Embryonic facial prominence (tissue), 1 donor: ENCODE measurements at regions not wholly inside any gene's neighbourhood (a gene's known extent, or its start where the extent isn't known, plus 50 kb on each side); places are given as distances from the start of the nearest gene placed in this dataset.
"Not testable (repeated sequence)": the region's sequence is repeated elsewhere in the genome, so short reads cannot be mapped to it uniquely, and the experiment has no call there.

Source experiments
- DNase-seq: peaks from one replicate; pipeline ENCODE4 v3.0.0-alpha.2; 2016; ENCODE audit errors: extremely low spot score

DNA sequence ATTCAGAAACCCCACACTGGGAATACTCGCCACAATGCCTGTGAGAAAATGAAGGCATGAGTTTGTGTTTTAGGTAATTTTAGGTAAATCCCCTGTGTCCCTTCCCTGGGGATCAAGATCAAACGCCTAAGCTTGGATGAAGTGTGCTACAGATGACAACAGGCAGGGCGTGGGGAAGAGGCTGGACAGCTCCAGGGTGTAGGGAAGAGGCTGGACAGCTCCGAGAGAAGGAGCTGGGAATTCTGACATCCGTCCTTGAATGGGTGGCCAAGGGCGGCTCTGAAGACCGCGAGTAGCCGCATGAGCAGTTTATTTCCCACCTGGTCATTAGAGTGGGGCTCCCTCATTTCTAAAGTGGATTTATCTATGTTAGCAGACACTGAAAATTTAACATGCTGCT, 109.7 kb downstream of the RAMP3 start:
- DNase-seq, result no peak

DNA sequence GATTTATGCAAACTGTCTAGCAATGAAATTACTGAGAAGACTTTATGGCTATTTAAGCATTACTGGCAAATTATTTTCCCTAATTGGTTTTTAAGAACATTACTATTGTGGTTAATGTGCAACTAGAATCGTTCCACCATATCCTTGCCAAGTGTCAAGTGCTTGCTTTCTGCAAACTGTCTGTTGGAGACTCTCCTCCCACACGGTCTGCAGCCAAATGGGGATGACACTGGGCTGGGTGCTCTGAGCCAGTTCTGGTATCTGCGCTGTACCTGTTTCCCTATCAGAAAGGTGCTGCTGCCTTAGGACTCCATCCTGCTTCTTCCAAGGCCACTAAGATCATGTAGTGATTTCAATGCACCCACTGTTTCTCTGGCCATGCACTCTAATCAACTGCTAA, 110.4 kb downstream of the RAMP3 start:
- no peak for DNase-seq

DNA sequence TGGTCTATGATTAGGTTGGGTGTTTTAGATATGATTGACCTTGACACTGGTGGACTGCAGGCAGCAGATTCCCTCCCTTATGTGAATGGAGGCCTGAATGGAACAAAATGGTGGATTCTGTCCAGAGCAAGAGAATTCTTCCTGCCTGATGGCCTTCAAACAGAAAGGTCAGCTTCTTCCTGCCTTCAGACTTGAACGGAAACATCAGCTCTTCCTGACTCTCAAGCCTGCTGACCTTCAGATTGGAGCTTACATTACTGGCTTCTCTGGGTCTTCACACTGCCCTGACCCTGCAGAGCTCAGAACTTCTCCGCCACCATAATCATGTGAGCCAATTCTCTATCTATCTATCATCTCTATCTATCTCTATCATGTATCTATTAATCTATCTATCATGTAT, 111.6 kb downstream of the RAMP3 start:
- no peak for DNase-seq

DNA sequence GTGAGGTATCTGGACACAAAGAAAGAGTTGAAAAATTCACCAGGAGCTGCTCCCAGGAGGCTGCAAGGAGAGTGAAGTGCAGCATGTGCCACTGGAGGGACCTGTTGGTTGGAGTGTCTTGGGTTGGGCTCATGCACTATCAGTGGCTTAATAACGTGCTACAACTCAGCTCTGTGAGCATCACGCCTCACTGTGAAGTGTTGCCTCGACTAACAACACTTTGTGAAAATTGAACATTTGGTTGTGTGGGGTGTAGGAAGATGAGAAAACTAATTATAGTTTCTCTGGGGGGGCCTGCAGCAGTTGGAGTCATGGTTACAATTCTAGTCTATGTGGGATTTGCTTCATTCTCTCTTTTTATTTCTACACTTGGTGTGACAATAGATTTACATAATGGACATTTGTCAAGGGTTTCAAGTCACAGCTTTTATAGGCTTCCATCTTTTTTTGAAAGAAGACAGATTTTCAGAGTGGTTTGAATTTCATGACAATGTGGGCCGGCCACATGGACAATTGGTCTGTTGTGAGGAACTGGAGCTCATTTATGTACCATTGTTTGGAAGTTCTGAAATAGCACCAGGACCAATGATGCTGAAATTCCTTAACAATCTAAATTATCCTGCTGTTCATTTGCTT, 121.3 kb downstream of the RAMP3 start:
- no peak for DNase-seq

DNA sequence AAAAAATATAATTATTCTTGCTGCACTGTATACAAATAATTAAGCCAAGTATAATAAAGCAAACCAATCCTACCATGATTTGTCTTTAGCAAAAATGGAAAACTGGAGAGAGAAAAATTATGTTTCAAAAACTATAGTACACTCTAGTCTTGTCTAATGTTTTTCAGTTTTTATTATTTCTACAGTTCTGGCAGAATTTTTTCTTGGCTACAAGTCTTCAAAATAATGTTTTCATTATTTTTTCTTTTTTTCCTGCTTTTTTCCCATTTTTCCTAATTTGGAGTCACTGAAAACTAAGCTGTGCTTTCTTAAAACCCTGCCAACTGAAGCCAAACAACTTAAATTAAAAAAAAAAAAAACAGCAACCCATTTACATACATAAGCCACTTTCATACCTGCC, 132.0 kb downstream of the RAMP3 start:
- DNase-seq, result not testable (repeated sequence)

DNA sequence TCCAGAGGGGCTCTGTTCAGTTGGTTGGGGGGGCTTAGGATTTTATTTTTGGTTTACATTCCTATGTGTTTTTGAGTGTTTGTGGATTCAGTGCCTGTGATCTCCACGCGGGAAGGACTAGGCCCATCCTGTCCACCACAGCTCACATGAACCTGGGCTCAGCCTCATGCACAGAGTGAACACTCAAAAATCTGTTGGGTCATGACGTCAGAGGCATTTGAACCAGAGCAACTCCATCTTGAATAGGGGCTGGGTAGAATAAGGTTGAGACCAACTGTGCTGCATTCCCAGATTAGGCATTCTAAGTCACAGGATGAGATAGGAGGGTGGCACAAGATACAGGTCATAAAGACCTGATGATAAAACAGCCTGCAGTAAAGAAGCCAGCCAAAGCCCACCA, 133.3 kb downstream of the RAMP3 start:
- no peak for DNase-seq

DNA sequence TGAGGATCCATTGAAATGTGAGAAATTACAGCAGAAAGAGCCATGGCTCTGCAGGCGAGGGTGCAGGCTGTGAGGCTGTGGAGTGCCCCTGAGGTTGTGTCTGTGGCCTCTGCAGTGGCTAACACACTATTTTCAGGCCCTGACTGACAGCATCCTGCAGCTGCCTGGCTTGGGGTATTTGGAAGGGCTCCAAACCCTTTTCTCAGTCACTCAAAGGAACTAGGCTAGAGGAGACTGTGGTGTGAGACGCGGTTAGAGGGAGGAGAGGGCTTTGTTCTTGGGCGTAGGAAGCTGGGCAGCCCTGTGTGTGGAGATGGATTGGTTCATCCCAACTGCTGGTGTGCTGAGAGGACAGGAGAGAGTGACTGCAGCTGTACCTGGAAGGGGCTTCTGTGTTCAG, 134.9 kb downstream of the RAMP3 start:
- DNase-seq, result no peak

DNA sequence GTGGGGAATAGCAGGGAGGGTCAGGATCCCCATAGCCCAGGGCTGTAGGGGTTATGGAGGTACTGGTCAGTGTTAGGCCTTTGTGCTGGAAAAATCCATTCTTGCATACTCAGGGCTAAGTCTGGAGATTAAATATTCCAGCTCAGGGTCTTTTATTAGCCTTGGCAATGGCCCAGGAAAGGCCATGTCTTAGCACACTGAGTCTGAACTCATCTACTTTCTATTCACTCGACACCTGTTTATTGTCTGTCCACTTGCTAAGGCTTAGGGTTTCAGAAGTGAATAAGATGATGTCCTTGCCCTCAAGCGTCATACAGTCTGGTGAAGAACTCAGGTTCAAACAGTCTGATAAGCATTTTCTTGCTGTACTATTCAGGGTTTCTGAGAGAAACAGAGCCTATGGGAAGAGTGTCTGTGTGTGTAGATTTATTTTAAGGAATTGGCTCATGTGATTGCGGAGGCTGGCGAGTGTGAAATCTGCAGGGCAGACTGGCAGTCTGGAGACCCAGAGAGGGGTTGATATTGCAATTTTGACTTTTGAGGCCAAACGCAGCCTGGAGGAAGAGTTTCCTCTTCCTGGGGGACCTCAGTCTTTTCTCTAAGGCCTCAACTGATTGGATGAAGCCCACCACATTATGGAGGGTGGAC, 135.8 kb downstream of the RAMP3 start:
- no peak for DNase-seq

DNA sequence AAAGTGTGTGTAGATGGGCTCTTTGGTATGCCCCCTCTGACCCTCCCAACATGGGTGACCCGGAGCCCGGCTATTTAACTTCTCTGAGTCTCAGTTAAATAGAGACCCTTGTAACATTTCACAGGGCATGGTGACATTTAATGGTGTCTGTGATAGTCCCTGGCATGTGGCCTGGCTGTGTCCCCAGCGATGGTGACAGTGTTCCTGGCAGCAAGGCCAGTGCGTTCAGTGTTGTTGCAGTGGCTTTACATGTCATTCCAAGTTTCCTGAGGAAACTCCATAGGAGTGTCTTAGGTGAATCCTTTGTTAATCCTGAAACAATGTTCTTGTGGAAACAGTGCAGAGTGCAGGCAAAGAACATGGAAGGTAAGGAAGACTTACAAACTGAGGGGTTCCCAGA, 137.0 kb downstream of the RAMP3 start:
- DNase-seq, result no peak

DNA sequence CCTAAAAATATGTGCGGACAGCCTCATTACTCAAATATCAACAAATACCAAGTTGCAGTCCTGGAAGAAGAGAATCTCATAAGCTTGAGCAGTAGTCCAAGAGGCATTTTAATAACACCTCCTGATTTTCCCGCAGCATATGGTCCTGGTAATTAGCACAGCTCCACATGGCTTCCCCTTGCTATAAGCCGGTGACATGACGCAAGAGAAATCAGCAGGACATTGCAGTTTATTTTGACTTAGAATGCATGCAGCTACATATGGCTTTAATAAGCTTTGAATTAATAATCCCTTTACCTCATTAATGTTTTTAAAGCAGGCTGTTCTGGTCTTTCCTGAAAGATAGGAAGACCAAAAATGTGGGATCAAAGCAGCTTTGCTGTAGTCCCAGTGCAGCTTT, 137.6 kb downstream of the RAMP3 start:
- no peak for DNase-seq

DNA sequence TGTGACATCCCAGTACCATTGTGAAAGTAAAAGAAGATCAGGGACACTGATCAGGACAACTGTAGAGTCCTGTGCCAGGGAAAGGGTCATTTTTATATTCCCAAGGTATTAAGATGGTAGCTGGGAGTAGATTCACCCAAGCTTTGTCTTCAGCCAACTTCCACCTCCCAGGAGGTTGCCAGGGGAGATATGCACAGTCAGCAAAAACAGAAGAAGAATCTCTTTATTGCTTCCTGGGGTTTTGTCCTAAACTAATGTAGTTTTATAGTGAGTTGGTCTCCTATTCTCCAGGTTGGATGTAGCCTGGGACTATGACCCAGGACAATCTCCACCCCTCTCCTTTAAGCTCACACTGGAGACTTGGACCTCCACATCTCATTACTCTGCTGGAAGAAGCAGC, 139.2 kb downstream of the RAMP3 start:
- DNase-seq, result no peak

DNA sequence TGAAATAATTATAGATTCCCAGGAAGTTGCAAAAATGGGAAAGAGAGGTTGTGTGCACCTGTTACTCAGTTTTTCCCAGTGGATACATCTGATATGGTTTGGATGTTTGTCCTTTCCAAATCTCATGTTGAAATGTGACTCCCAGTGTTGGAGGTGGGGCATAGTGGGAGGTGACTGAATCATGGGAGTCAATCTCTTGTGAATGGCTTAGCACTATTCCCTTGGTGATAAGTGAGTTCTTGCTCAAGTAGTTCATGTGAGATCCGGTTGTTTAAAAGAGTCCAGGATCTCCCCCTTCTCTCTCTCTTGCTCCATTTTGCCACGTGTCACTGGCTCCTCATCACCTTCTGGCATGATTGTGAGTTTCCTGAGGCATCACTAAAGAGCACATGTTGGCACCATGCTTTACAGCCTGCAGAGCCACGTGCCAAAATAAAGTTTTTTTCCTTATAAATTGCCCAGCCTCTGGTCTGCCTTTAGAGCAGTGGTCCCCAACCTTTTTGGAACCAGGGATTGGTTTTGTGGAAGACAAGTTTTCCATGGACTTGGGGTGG, 149.2 kb downstream of the RAMP3 start:
- DNase-seq, result no peak

DNA sequence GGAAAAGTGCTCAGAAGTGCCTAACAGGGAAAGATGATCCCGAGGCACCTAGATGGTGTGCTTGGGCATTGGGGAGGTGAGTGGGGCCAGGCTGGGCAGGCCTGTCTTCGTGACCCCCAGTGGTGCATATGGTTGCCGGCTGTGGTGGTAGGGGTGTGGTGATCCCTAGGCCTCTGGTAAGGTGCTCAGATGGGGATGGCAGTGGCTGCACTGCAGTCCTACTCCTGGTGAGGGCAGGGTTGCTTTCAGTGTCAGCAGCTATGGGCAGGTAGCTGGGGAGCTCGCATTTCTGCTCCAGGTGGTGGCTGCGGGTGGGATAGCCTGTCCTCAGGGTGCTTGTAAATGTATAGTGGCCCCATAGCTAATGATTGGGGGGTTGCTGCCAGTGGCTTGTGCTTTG, 154.0 kb downstream of the RAMP3 start:
- DNase-seq, result no peak

DNA sequence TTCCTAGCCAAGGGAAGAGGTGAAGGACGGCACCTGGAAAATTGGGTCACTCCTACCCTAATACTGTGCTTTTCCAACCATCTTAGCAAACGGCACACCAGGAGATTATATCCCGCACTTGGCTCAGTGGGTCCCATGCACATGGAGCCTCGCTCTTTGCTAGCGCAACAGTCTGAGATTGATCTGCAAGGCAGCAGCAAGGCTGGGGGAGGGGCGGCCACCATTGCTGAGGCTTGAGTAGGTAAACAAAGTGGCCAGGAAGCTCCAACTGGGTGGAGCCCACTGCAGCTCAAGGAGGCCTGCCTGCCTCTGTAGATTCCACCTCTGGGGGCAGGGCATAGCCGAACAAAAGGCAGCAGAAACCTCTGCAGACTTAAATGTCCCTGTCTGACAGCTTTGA, 157.9 kb downstream of the RAMP3 start:
- not testable (repeated sequence) for DNase-seq

DNA sequence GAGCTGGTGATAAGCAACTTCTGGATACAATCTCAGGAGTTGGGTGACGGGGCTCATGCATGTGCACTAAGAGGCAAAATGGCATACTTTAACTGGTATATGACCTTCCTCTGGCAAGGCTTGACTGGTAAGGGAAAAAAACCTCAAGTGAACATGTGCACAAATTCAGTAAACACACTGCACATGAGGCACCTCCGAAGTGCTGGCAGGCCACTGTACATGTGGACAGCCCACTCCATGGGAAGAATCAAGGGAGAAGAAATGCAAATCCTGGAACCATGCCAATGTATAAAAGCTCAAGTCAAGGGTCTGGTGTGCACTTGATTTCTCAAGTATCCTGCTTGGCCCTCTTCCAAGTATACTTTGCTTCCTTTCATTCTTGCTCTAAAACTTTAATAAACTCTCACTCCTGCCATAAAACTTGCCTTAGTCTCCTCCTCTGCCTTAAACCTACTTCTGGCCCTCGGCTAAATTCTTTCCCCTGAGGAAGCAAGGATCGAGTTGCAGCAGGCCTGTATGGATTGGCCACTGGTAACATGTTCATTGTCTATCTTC, 167.2 kb downstream of the RAMP3 start:
- DNase-seq, result no peak

DNA sequence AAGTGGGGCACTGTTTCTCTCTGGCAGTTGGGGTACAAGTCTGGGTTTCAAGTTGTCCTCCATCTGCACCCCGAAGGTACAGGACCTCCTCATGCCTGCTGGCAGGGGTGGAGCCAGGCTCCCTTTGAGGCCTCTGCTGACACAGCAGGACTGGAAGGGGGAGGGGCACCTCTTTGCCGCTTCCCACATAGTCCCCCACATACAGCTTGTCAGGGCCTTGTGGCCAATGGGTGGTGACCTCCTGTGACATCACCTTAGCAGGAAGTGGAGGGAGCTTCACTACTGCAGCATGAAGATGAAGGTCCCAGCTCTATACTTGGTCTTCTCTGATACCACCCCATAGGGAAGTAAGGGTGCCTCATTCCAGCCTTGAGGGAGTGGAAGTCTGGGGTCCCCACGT, 167.8 kb downstream of the RAMP3 start:
- no peak for DNase-seq

DNA sequence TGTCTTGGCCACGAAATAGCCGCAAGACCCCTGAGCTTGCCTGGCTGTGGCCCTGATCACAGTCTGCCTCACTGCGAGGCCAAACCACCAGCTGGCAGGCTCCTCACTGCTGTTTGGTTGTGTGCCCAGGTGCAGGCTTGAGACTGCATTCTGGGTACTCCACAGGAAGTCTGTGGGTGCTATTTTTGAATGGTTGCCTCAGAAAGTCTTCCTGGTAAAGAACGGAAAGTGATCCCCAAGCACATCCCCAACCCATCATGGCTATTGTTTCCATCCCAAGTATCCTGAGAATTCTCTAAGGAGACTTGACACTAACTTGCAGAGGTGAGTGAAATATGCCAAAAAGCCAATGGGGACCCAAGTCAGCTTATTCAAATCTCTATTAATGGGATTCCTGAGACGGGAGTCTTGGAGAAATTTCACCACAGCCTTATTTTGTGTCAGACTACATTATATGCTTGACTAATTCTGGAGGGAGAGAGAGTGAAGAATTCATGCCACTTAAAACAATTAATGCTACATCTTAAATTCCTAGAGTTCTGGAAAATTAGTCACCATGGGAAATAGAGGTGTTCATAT, 170.9 kb downstream of the RAMP3 start:
- DNase-seq, result no peak

DNA sequence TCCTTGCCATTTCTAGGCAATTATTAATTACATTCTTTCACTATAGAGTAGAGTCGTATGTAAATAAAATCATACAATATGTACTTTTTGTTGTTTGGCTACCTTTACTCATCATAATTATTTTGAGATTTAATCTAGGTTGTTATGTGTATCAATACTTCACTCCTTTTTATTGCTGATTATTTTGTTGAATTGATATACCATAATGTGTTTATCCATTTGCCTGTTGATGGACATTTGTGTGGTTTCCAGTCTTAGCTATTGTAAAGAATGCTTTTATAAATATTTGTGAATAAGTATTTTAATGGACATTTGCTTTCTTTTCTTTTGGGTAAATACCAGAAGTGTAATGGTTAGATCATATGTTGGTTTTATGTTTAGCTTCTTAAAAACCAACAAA, 174.0 kb downstream of the RAMP3 start:
- DNase-seq, result no peak

DNA sequence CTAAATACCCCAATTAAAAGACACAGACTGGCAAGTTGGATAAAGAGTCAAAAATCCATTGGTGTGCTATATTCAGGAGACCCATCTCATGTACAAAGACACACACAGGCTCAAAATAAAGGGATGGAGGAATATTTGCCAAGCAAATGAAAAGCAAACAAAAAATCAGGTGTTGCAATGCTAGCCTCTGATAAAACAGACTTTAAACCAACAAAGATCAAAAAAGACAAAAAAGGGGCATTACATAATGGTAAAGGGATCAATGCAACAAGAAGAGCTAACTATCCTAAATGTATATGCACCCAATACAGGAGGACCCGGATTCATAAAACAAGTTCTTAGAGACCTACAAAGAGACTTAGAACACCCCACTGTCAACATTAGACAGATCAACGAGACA, 177.4 kb downstream of the RAMP3 start:
- not testable (repeated sequence) for DNase-seq

DNA sequence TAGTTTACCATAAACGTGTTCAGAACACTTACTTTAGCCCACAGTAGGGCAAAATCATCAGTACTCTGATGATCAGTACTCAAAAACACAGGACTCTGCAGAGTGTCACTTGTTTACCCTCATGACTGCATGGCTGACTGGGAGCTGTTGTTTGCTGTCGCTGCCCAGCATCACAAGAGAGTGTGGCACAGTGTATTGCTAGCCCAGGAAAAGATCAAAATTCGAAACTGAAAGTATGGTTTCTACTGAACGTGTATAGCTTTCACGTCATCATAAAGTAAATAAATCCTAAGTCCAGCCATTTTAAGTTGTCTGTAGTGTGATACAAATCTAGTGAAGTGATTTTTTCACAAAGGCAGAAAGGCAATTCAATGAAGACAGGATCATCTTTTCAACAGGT, 184.6 kb downstream of the RAMP3 start:
- DNase-seq, result no peak

DNA sequence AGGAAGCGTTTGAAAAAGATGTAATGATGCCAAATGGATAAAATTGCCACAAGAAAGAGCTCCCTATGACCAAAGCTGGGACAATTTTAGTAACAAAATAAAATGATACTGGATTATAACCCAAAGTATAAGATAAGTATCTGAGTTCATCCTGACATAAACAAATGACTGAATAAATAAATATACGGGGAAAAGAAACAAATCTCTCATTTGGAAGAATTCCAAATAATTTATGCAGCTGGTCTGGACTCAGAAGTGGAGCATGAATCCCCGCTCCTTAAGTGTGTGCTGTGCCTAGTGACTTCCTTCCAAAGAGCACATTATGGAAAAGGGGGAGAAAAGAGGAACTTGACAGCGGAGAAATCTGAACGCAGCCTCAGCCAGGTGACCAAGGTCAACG, 186.2 kb downstream of the RAMP3 start:
- DNase-seq, result no peak

DNA sequence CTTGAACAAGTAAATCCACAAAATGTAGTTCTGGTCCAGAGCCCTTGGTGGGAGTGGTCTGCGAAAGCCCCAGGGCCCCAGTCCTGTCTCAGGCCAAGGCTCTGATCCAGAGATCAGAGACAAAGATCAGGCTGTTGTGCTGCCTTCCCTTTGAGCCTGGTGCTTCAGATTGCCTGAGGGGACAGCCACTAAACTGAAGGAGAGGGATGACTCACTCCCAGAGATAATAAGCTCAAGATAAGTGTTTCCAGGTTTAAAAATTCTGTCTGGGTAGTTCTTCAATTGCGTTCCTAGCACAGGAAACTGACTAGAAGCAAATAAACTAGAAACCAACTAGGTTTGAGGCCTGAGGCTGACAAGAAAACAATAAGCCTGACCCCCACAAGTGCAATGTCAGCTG, 190.2 kb downstream of the RAMP3 start:
- DNase-seq, result no peak

DNA sequence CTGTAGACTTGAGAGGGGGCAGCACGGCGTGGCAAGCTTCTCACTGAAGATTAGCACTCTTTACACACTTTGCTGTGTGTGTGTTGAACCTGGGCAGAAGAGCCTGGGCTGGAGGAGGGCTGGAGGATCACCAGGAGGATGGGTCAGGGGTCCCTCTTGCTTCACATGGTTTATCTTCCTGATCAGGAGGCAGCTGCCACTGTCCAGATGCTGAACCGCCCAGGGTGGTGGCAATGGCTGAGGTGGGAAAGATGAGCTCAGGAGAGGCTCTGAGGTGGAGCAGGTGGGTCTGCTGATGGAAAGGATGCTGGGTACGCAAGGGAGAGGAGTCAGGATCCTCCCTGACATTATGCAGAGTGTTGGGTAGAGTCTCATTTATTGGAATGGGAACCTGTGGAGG, 191.5 kb downstream of the RAMP3 start:
- no peak for DNase-seq
